Immature natural killer cell (primary cell): ENCODE measurements at regions not wholly inside any gene's neighbourhood (a gene's known extent, or its start where the extent isn't known, plus 50 kb on each side); places are given as distances from the start of the nearest gene placed in this dataset.

ENCODE experiments used
- DNase-seq, 3 donors: peaks; one replicate each; pipeline ENCODE4 v3.0.0; 2022; ENCODE audit warnings: mixed read lengths in 1 of 3
- H3K27ac Mint-ChIP-seq, 6 donors: one replicate each; pipeline ENCODE4 v1.8.0; 2020; ENCODE audit warnings: mixed read lengths in 6 of 6, mild to moderate bottlenecking in 5 of 6, inconsistent platforms in 4 of 6, moderate library complexity in 3 of 6
- H3K27me3 Mint-ChIP-seq, 3 donors: one replicate each; pipeline ENCODE4 v1.8.0; 2020 to 2021; ENCODE audit warnings: low read depth in 3 of 3, mild to moderate bottlenecking in 3 of 3, mixed read lengths in 3 of 3, moderate library complexity in 3 of 3, inconsistent platforms in 1 of 3
- H3K36me3 Mint-ChIP-seq, 3 donors: one replicate each; pipeline ENCODE4 v1.8.0; 2020; ENCODE audit warnings: mixed read lengths in 3 of 3, inconsistent platforms in 2 of 3, mild to moderate bottlenecking in 2 of 3
- H3K4me1 Mint-ChIP-seq, 2 donors: one replicate each; pipeline ENCODE4 v1.8.0; 2020; ENCODE audit warnings: inconsistent platforms in 2 of 2, mild to moderate bottlenecking in 2 of 2, mixed read lengths in 2 of 2, moderate library complexity in 1 of 2
- H3K4me3 Mint-ChIP-seq, 5 donors: one replicate each; pipeline ENCODE4 v1.8.0; 2020; ENCODE audit warnings: mild to moderate bottlenecking in 5 of 5, mixed read lengths in 5 of 5, inconsistent platforms in 3 of 5, moderate library complexity in 3 of 5
- H3K9me3 Mint-ChIP-seq, 6 donors: one replicate each; pipeline ENCODE4 v1.8.0; 2020; ENCODE audit warnings: mild to moderate bottlenecking in 6 of 6, mixed read lengths in 6 of 6, inconsistent platforms in 4 of 6, moderate library complexity in 3 of 6

DNA sequence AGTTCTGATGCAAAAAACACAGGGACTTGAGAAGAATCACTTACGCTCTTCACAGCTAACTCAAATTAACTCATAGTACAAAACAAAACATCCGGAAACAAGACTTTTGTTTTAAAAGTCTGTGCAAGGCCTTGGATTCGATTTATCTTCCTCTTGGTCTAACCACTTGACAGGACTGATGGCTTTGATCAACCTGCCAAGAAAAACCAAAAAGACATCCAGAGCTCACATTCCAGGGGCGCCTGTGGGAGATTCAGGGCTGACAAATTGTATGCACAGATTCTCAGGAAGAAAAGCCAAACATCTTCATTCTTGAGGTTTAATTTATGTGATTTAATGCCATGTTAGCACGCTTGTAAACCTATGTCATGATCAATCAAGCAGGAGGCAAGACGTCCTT lies 129.1 kb upstream of the TMCC3 start:
- no peak overlapping the region for H3K4me3 Mint-ChIP-seq

DNA sequence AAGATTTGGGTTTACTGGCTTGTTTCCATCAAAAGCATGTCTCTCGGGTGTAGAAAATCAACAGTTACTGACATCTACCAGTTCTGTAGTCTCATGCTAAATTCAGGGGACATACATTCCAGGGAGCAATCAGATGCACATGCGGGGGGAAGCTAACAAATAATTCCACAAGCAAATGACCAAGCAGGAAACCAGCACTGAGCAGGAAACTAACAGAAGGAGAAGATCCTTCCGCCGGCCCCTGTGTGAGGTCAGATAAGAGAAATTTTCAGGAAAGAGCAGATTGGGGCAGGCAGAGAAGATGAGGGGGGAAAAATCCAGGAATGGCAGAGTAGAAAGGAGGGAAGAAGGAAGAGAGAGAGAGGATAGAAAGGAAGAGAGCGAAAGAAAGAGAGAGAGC lies 127.6 kb upstream of the TMCC3 start:
- H3K27me3 Mint-ChIP-seq, result peaks cover 4 to 10% (median 8%) of the 10 kb centered on the region in 3 donors
- peaks cover 0 to 7% (median 4%) of the 10 kb centered on the region in 6 donors for H3K9me3 Mint-ChIP-seq
- peaks cover 0 to 5% (median 0%) of the 10 kb centered on the region in 3 donors for H3K36me3 Mint-ChIP-seq
- no peaks in the 10 kb centered on the region for H3K4me1 Mint-ChIP-seq
- no peak for DNase-seq
- no peak overlapping the region for H3K4me3 Mint-ChIP-seq
- H3K27ac Mint-ChIP-seq, result no peak overlapping the region

More for the DNA sequence above, 129.1 kb upstream of the TMCC3 start:
- H3K27me3 Mint-ChIP-seq, result peaks cover 6 to 10% (median 10%) of the 10 kb centered on the region in 3 donors
- DNase-seq, result no peak
- no peak overlapping the region for H3K27ac Mint-ChIP-seq
- peaks cover 0 to 7% (median 4%) of the 10 kb centered on the region in 6 donors for H3K9me3 Mint-ChIP-seq
- peaks cover 0 to 5% (median 0%) of the 10 kb centered on the region in 3 donors for H3K36me3 Mint-ChIP-seq
- H3K4me1 Mint-ChIP-seq, result no peaks in the 10 kb centered on the region

DNA sequence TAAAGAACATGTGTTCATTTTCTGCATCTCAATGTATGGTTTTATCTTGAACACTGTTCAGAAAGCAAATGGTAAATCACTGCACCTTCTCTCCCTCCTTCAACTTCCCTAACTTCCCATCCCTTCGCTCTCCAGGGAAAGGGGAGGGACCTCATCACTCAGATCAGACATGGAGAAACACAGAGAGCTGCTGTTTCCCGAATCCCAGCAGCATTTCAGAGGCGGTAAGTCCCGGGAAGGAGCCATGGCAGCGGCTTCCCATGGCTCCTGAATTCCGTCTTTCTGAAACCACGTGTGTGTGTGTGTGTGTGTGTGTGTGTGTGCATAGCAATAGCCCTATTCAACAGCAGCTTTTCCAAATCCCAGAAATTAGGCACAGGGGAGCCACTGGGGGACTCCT lies 125.4 kb upstream of the TMCC3 start:
- H3K27ac Mint-ChIP-seq, result no peak overlapping the region
- no peak for DNase-seq
- H3K4me1 Mint-ChIP-seq, result no peaks in the 10 kb centered on the region
- no peak overlapping the region for H3K4me3 Mint-ChIP-seq
- H3K9me3 Mint-ChIP-seq, result no peaks in the 10 kb centered on the region
- no peaks in the 10 kb centered on the region for H3K36me3 Mint-ChIP-seq
- peaks cover 4 to 7% (median 5%) of the 10 kb centered on the region in 3 donors for H3K27me3 Mint-ChIP-seq

DNA sequence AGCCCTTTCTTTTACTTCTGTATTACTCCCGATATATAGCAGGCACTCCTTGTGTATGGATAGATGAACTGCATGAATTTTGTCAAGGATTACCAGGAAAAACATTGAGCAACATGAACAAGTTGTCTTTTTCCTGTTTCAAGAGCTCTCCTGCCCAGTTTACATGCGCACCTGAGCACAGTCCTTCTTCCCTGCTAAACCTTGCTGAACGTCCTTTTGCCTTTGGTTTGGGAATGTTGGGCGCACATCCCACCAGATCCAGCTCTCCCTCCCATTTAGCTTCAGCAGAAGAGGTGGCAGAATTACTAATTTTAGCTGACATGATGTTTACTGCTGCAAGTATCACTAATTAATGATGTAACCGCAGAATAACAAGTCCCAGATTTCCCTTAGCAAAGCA lies 121.4 kb upstream of the TMCC3 start:
- Mint-ChIP-seq H3K4me3 (no peak overlapping the region), H3K27me3 (peaks cover 0 to 6% (median 5%) of the 10 kb centered on the region in 3 donors)
- no peak for DNase-seq

DNA sequence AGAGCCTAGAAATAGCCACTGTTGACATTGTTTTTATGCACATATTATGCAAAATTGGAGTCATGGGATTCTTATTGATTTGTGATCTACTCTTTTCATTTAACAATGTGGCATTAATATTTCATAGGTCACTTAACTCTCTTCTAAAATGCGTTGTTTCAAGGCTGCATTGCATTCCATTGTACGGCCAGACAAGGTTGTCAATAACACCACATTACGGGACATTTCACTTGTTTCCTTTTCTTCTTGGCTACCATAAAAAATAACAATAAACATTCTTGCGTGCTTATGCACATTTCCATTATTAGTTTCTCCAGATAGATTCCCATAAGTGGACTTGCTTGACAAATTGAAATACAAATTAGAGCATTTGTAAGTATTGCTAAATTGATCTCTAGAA lies 120.8 kb upstream of the TMCC3 start:
- Mint-ChIP-seq H3K4me1 (peaks cover 0 to 6% of the 10 kb centered on the region in 2 donors), H3K36me3 (no peaks in the 10 kb centered on the region), H3K27ac (no peak overlapping the region)

More for the DNA sequence above, 121.4 kb upstream of the TMCC3 start:
- Mint-ChIP-seq H3K9me3 (no peaks in the 10 kb centered on the region), H3K36me3 (no peaks in the 10 kb centered on the region), H3K27ac (no peak overlapping the region), H3K4me1 (peaks cover 0 to 6% of the 10 kb centered on the region in 2 donors)

DNA sequence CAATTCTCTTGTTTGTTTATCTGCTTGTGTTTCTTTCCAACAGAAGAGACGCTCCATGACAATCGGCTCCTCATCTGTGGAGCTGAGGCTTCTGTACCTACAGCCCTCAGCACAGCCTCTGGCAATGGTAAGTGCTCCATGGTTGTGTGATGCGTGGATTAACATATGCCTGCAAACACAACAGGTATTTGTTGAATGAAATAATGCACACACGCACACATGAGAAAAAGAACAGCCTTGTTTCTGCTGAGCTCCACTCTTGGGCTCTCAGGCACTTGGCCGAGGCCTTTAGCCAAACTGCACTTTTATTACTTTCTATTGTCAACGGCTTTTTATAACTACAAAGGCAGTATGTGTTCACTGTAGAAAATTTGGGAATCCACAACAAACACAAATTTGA lies 120.4 kb upstream of the TMCC3 start:
- Mint-ChIP-seq H3K4me3 (no peak overlapping the region), H3K36me3 (no peaks in the 10 kb centered on the region), H3K27me3 (peaks cover 0 to 7% (median 5%) of the 10 kb centered on the region in 3 donors), H3K9me3 (no peaks in the 10 kb centered on the region), H3K27ac (no peak overlapping the region), H3K4me1 (peaks cover 0 to 6% of the 10 kb centered on the region in 2 donors)
- no peak for DNase-seq

More for the DNA sequence above, 120.8 kb upstream of the TMCC3 start:
- Mint-ChIP-seq H3K27me3 (peaks cover 0 to 7% (median 5%) of the 10 kb centered on the region in 3 donors), H3K9me3 (no peaks in the 10 kb centered on the region), H3K4me3 (no peak overlapping the region)
- no peak for DNase-seq

DNA sequence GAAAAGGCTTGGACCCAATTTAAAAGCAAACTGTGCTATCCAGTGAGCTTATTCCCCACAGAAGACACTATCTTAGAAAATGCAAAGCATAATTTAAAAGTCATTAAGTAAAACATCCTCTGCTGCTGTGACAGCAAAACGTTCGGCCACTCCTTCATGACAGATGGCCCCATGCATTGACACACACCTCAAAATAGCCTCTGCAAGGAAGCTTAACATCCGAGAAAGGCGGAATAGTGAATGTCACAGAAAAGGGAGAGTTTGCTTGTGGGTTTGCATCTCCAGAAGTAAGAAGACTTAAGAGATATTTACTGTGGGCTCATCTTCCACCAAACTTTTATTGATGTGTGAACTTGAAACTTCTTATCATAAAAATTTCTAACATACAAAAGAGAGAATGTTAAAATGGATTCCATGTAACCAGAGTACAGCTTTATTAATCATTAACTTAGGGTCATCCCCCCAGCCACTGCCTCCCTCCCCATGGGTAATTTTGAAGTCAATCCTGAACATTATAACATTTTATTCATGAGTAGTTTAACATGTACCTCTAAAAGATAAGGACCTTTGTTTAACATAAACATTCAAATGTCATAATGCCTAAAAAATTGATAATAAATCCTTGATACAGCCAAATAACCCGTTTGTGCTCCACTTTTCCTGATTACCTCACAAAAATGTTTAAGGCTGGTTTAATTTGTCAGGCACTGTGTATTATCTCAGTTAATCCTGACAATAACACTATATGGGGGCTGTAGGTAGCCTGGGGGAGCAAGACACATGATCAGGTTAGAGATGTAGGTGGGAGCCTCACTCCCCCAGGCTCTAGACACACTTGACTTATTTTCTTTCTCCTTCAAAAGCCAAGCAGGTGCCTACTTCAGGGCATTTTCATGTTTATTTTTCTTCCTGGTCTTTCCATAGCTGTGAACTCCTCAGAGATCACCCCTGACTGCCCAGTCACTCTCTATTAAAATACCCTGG lies 119.7 kb upstream of the TMCC3 start:
- DNase-seq, result no peak
- peaks cover 0 to 6% of the 10 kb centered on the region in 2 donors for H3K4me1 Mint-ChIP-seq
- H3K36me3 Mint-ChIP-seq, result no peaks in the 10 kb centered on the region
- H3K9me3 Mint-ChIP-seq, result no peaks in the 10 kb centered on the region
- no peak overlapping the region for H3K27ac Mint-ChIP-seq
- no peak overlapping the region for H3K4me3 Mint-ChIP-seq
- H3K27me3 Mint-ChIP-seq, result peaks cover 0 to 7% (median 3%) of the 10 kb centered on the region in 3 donors

DNA sequence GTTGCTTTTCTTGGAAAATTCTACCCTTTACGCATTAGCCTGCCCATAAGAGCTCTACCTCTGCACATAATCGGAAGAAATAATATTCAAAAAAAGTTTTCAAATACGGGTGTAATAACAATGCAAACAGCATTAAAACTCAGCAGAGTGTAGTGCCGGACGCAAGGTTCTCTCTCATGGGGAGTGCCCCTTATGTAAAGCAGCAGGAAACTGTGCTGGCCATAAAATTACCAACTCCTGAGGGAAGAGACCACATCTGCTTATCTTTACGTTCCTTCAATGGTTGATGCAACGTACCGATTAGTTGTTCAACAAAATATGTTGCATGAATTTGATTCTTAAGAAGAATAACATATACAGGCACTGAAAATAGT lies 118.7 kb upstream of the TMCC3 start:
- H3K27me3 Mint-ChIP-seq, result peaks cover 1 to 8% (median 4%) of the 10 kb centered on the region in 3 donors
- peaks cover 0 to 7% of the 10 kb centered on the region in 2 donors for H3K4me1 Mint-ChIP-seq
- no peaks in the 10 kb centered on the region for H3K36me3 Mint-ChIP-seq
- no peak for DNase-seq
- no peak overlapping the region for H3K27ac Mint-ChIP-seq
- no peaks in the 10 kb centered on the region for H3K9me3 Mint-ChIP-seq
- no peak overlapping the region for H3K4me3 Mint-ChIP-seq

DNA sequence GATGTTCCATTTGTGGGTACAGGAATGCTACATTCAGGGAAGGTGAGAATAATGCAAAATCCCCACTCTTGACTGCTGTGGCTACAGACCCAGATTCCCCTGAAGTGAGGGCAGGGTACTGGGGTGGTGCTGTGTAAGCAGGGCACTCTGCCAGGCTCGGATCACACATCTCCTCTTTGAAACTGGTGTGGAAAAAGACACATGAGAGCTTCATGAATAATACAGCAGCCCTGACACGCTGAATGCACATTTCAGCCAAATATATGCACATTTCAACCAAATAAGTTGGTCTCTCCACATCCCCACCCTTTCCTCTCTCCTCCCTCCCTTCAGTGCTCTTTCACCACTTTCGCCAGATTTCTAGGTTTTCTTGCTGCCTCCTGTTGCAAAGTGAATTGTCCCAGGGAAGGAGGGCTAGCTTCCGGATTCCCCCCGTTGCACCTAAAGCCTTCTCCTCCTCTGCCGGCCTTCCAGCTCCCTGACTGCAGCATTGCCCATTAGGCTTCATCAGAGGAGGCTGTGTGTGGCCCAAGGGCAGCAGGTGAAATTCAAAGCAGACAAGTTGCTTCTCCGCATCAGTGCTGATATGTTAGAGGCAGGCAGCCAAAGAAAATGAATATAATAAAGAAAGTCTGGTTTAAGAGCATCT lies 118.2 kb upstream of the TMCC3 start:
- DNase-seq, result no peak
- Mint-ChIP-seq H3K27ac (no peak overlapping the region), H3K4me1 (peaks cover 0 to 8% of the 10 kb centered on the region in 2 donors), H3K9me3 (no peaks in the 10 kb centered on the region), H3K36me3 (no peaks in the 10 kb centered on the region), H3K4me3 (no peak overlapping the region), H3K27me3 (peaks cover 3 to 11% (median 6%) of the 10 kb centered on the region in 3 donors)

DNA sequence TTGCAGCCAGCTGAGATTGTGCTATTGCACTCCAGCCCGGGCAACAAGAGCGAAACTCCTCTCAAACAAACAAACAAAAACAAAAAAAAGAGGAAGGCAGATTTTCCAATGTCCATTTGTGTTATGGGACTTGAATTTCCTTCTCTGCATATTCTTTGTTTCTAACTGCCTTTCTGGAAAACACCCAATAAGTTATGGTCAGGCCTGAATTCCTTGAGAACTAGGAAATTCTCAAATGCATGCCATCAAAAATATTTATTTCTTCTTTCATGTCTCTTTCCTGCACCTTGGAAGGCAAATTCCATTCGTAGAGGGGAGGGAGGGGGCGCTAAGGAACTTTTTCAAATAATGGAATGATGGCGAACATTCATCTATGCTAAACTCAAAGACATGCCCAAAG lies 117.6 kb upstream of the TMCC3 start:
- H3K27me3 Mint-ChIP-seq, result peaks cover 3 to 11% (median 9%) of the 10 kb centered on the region in 3 donors
- H3K27ac Mint-ChIP-seq, result no peak overlapping the region
- H3K4me1 Mint-ChIP-seq, result peaks cover 4 to 12% of the 10 kb centered on the region in 2 donors
- H3K4me3 Mint-ChIP-seq, result no peak overlapping the region
- DNase-seq, result no peak
- no peaks in the 10 kb centered on the region for H3K36me3 Mint-ChIP-seq
- H3K9me3 Mint-ChIP-seq, result no peaks in the 10 kb centered on the region

DNA sequence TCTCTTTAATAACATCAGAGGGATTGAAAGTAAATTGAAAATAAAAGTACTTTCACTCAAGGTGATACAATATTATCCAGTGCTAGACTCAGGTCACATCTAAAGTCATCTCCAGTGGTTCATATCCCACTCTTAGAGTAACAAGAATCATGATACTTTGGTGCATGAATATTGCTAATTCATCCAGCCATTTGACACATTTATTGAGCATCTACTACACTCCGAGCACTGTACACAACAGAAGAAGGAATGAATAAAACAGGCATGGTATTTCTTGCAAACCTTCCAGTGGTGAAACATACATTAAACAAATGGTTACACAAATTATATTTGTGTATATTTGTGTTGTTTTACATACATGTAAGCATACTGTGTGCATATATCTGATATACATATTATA lies 116.0 kb upstream of the TMCC3 start:
- Mint-ChIP-seq H3K4me3 (no peak overlapping the region), H3K27ac (no peak overlapping the region), H3K9me3 (no peaks in the 10 kb centered on the region), H3K36me3 (no peaks in the 10 kb centered on the region), H3K27me3 (peaks cover 3 to 13% (median 11%) of the 10 kb centered on the region in 3 donors), H3K4me1 (peaks cover 11 to 20% of the 10 kb centered on the region in 2 donors)
- no peak for DNase-seq

DNA sequence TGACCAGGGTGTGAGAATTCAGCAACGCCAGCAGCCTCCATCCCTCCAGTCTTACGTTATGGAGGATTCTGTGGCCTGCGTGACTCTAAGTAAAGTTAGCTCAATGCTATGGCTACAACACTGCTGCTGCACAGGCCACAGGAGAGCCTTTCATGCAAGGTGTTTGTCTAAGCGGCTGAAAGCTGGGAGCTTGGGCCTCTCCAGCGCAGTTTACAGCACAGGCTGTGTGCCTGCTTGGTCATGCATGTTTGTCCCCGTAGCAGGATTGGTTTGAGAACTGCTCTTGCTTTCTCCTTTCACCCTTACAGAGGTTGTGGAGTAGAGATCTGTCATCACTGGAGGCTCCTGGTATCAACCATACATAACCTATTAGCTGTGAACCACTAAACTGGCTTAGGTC lies 113.1 kb upstream of the TMCC3 start:
- no peak overlapping the region for H3K4me3 Mint-ChIP-seq
- no peaks in the 10 kb centered on the region for H3K36me3 Mint-ChIP-seq
- DNase-seq, result no peak
- peaks cover 3 to 13% (median 6%) of the 10 kb centered on the region in 3 donors for H3K27me3 Mint-ChIP-seq
- peaks cover 11 to 14% of the 10 kb centered on the region in 2 donors for H3K4me1 Mint-ChIP-seq
- peak overlapping the region in 2 of 6 donors; percentile 13 to 73 for H3K27ac Mint-ChIP-seq
- no peaks in the 10 kb centered on the region for H3K9me3 Mint-ChIP-seq

DNA sequence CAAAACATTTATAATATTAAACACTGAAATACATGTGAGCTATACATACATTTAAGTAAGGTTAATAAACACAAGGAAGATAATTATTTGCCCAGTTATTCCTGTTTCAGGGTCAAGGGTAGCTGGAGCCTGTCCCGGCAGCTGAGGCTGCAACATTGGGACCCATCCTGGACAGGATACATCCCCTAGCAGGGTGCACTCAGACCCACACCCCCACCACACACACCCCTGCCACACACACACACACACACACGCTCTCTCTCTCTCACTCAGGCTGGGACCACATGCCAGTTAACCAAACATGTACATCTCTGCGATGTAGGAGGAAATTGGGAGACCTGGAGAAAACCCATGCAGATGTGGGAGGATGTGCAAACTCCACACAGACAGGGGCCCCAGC lies 112.6 kb upstream of the TMCC3 start:
- Mint-ChIP-seq H3K27me3 (peaks cover 3 to 13% (median 7%) of the 10 kb centered on the region in 3 donors), H3K27ac (peak overlapping the region in 5 of 6 donors; percentile 13 to 73 (median 55)), H3K4me3 (no peak overlapping the region), H3K4me1 (peaks cover 11 to 14% of the 10 kb centered on the region in 2 donors), H3K36me3 (no peaks in the 10 kb centered on the region), H3K9me3 (no peaks in the 10 kb centered on the region)
- no peak for DNase-seq
